ENCODE measurements at regions not wholly inside any gene's neighbourhood (a gene's known extent, or its start where the extent isn't known, plus 50 kb on each side); places are given as distances from the start of the nearest gene placed in this dataset.

DNA sequence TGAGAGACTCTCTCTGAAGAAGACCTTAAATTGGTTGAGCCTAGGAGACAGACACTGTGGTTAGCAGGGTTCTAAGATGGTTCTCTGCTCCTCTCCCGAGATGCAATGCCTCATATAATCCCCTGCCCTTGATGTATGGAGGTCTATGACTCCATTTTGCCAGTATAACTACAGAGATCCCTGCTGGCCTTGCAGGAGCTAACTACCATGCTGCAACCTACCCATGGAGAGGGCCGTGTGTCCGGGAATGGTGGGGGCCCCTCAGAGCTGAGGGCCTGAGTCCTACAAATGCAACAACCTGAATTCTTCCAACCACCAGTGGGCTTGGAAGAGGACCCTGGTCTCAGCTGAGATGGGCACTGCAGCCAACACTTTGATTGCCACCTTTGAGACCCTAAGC is 388.0 kb downstream of the SETD4 start:
- in situ Hi-C loops (cut with HindIII; ENCODE audit: low sequenced_read_pairs): no loop called here

DNA sequence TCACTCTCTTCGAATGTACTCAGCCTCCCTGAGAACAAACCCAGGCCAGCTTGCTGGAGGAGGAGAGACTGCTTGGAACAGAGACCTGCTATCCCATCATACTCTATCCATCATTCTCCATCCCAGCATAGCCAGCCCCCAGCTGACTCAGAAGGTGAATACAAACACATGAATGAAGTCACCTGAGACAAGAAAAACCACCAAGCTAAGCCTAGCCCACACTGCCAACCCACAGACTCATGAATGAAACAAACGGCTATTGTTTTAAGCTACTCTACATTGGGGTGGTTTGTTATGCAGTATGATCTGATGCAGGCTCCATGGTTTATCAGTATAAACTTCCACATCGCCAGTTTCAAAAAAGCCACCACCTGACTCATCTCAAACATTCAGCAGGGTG is 395.6 kb downstream of the SETD4 start:
- in situ Hi-C loops (cut with HindIII; ENCODE audit: low sequenced_read_pairs): no loop called here

DNA sequence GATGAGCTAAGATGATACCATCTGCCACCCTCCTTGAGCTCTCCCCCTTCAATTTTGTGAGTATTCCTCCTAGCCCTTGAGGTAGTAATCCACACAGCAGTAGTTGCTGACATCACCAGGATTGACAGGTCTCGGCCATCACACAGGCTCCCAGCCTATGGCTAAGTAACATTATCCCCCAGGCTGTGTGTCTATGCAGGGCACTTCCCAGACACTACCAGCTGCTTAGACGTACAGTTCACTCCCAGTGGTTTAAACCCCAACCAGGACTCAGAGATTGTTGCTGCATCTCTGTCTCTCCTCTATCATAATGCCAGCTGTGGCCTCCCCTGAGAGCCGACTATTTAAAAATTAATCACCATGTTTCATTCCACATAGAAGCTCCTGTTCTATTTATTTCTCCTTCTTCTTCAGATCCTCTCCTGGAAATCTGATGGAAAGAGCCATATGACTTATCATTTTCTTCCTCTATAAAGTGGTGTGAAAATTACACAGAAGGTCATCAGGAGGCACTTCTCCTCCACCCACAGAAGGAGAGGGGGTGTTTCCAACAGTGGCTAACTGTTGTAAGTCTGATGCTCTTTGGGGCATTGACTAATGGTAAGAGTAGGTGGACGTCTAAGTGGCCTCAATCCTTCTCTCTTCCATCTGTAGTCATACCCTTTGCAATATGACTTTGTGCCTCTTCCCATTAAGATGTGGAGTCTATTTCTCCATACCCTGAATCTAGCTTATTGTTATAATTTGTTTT is 396.3 kb downstream of the SETD4 start:
- in situ Hi-C loops (cut with HindIII; ENCODE audit: low sequenced_read_pairs): no loop called here

DNA sequence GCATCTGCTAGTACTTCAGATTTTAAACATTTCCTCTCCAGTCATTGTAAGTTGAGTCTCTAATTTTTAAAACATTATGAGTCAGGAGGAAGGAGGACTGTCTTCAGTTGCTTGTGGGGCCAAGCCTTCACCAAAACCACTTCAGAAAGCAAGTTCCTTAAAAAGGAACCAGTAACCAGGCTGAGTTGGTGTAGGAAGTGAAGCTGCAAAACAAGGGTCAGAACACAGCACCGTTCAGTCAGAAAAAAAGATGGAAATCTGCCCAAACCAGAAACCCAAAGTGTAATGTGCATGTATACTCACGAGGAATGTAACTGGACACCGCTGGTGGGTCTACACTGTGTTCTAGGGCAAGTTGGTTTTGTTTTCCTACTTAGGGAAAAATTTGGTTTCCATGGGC is 402.1 kb downstream of the SETD4 start:
- in situ Hi-C loops (cut with HindIII; ENCODE audit: low sequenced_read_pairs): no loop called here

DNA sequence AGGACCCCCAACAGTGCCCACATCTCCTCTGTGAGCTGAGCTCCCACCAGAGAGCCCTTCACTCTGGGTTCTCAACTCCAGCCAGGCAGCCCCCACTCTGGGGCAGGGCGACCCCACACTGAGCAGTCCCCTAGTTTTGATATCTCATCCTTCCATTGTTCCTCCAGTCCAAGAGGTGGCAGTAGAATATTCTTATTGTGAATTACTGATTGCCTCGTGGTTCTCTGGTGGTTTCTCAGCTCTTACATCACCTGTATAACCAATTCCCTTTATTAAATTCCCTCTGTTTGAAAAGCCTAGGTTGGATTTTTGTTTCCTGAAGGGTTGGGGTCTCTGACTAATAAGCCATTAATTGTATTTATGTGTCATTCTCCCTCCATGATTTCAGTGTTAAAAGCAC is 407.5 kb downstream of the SETD4 start:
- in situ Hi-C loops (cut with HindIII; ENCODE audit: low sequenced_read_pairs): no loop called here

DNA sequence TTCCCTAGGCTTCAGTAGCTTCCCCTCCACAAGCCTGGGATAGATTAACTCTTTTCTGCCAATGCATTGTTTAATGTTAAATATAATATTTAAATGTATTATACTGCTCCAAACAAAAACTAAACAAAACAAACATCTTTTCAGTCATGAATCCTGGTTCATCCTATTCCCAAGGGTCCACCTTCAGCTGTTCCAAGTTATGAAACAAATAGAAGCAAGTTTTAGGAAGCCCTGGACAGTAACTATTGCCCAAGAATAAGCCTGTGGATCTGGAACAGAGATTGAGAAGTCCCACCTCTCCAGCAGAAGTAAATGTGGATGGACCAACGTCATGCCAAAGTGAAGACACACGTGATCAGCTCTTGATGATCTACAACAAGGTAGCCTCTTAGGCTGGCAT is 408.1 kb downstream of the SETD4 start:
- in situ Hi-C loops (cut with HindIII; ENCODE audit: low sequenced_read_pairs): no loop called here

DNA sequence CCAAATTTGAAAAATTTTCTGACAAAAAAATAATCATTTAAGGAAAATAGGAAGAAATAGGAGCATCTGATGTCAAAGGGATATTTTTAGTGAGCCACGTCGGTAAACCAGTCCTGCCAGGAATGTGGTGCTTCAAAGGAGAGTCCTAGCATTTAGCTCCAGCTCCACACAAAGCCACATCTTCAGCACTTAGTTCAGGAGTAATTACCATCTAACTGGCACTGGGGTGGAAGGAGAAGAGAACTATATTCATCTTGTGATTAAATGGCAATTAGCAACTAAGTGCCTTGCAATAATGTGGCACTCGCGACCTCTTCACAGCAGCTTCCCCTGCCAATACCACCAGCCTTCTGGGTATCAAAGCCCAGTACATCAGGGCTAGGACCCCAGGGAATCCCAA is 409.1 kb downstream of the SETD4 start:
- in situ Hi-C loops (cut with HindIII; ENCODE audit: low sequenced_read_pairs): no loop called here

DNA sequence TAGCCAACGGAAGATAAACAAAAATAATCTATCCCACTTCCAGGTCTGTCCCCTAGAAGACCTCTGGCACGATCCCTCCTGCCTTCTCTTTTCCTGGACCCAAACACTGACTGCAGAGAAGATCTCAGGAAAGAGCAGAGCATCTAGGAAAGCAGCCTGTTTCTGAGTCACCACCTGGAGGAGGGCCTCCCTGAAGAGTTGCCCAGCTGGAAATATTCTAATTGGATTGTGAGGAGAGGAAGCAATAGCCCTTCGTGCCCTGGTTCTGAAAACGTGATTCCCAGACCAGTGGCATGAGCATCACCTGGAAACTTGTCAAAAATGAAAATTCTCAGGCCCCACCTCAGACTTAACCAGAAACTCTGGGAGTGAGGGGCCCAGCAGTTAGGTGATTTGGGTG is 411.1 kb downstream of the SETD4 start:
- in situ Hi-C loops (cut with HindIII; ENCODE audit: low sequenced_read_pairs): no loop called here

DNA sequence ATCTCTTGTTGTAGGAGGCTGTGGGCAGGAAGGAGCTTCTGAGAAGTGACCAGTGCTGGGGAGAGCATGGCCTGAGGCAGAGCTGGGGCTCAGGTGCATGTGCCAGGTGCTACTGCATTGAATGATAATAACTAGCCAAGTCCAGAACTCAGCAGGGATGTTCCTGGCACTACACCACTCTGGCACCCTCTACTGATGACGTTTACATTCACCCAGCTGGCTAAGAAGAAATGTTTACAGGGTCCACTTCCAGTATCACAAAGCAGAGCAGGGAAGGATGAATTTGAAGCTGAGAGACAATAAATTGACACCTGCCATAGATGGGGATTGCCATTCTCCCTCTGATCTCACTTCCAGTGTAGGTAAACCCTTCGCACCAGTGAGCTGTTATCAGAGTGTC is 411.8 kb downstream of the SETD4 start:
- in situ Hi-C loops (cut with HindIII; ENCODE audit: low sequenced_read_pairs): no loop called here

DNA sequence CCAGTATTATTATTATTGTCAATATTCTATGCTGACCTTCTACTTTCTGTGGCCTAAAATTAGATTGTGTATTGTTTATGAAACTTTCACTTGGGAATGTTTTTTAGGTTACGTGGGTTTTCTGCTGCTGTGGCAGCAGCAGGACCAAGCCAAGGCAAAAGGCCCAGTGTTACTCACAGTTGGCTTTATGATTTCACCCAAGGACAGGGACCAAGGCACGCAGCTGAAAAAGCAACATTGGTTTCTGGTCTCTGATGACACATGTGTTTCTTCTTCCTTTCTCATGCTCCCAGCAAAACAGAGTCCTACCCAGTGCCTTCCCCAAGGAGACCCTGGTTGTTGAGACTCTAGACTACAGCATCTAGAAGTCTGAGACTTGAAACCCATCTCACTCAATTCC is 413.7 kb downstream of the SETD4 start:
- in situ Hi-C loops (cut with HindIII; ENCODE audit: low sequenced_read_pairs): no loop called here

DNA sequence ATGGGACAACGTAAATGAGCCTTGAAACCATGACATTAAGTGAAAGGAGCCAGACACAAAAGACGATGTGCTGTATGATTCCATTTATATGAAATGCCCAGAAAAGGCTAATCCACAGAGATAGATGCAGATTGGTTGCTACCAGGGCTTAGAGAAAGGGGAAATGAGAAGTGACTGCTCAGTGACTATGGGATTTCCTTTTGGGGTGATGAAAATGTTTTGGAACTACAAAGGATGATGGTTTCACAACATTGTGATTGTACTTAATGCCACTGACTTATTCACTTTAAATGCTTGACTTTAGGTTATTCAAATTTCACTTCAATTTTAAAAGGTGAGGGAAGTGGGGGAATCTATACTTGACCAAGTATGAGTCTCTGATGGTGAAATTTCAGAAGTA is 414.3 kb downstream of the SETD4 start:
- in situ Hi-C loops (cut with HindIII; ENCODE audit: low sequenced_read_pairs): no loop called here

DNA sequence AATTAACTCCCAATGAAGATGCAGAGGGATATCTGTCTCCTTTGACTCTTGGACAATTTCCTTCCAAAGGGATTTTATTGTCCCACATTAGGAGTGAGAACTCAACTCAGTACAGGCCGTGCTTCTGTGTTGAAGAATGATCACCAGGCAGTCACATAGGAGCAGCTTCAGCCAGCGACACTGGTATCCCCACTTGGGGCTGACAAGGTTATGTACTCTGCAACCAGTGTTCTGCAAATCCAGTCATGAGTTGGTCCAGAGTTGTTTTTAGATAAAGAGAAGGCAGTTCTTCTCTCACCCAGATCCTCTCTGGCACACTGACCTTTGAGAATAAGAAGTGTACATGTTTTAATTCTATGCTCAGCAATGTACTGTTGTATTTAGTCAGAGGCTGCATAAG is 415.8 kb downstream of the SETD4 start:
- in situ Hi-C loops (cut with HindIII; ENCODE audit: low sequenced_read_pairs): no loop called here

DNA sequence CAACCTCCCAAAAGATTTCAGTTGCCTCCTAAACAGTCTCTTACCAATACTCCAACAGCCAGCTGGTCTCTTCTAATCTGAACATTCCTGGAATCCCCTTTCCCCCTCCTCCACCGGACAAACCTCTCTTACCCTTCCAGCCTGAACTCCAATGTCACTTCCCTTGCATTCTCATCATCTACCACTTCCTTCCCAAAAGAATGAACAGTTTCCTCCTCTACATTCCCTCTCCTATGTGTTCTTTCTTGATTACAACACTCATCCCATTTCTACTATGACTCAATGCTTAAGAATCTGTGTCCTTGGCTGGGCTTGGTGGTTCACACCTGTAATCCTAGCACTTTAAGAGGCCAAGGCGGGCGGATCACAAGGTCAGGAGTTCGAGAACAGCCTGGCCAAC is 417.1 kb downstream of the SETD4 start:
- in situ Hi-C loops (cut with HindIII; ENCODE audit: low sequenced_read_pairs): no loop called here

DNA sequence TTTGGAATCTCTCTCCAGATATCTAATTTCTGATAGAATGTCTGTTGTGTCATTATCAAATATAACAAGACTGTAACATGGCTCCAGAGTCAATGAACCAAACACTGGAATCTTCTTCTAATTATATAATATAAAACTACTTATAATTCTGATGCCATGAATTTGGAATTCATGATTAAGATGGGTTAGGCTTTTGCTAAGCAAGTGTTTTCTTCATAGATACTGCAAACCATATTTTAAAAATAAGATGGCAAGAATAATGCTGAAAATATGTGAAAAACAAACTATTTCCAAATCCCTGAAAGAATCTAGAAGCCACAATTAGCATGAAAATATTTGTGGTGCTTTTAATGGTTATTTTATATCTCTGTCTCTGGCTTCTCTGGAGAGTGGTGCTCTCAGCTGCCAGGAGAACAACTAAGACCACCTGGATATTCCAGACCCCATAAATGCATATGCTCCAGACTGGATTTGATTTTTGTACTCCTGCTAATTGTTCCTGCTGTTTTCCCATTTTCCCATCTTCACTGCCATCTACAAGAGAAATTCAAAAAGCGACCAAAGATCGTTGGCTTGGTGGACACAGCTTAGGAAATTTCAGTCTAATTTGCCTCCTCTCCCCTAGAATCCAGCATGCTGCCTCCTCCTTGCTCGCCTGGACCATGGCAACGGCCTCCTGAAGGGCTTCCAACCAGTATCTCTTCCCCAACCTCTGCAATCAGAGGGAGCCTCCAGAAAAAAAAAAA is 418.9 kb downstream of the SETD4 start:
- in situ Hi-C loops (cut with HindIII; ENCODE audit: low sequenced_read_pairs): no loop called here

DNA sequence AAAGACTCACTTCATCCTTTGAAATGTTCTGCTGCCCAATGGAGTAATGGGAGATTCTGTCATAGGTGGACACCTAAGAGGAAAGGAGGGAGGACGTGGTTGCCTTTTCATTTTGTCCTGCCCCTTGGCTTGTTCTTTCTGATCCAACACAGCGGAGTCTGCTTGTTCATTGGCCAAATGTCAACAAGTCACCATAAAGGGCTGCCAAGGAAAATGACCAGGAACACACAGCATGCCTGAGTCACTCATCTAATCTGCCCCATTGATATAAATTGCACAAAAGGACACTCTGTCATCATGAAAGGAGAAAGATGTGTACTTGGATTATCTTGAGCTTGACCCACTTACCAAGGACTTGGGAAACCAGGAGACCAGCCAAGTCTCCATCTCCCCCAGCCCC is 422.9 kb downstream of the SETD4 start:
- in situ Hi-C loops (cut with HindIII; ENCODE audit: low sequenced_read_pairs): no loop called here

DNA sequence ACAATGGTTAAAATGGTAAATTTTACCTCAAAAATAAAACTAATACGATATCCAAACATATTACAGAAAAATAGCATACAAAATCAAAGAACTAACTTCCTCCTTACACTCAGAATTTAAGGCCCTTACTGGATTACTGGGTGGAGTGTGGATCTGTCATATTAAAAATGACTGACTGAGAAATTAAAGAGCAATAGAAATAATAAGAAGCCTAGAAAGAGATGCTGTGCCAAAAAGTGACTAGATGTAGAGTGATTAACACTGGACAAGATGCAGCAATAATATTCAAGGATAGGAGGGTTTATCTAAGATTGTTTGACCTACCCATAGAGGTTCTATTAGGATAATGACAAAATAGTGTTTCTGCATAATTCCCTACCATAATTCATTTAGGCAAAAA is 424.3 kb downstream of the SETD4 start:
- in situ Hi-C loops (cut with HindIII; ENCODE audit: low sequenced_read_pairs): no loop called here

DNA sequence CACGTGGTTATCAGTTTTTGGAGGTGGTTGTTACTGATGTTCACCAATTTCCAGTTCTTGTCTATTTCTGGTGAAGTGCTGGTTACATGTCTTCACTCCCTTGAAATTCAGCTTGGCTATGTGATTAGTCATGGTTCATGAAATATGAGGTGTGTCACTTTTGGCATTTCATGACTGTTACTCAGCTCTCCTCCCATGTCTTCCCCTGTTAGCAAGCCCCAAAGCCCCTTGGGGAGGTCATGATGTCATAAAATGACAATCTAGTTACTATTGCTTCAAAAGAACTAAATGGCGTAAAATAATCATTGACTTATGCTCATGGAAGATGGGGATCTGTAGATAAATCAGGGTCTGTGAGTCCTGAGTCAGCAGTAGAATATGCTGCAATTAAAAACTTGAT is 425.1 kb downstream of the SETD4 start:
- in situ Hi-C loops (cut with HindIII; ENCODE audit: low sequenced_read_pairs): no loop called here

DNA sequence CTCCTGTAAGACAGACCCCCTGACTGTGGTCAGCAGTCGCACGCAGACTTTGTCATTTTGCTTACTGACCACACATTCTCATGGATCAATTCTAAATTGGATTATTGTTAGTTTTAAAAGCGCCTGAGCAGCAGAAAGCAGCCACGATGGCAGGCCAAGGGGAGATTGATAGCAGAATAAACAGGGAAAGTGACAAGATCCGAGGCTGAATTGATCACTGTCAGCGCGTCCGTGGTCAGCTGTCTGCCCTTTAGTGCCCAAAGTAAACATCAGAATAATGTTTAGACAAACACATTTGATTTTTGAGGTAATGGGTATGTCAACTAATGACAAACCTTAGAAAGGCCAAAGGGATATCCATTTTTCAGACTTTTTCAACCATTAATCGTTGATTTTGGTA is 426.8 kb downstream of the SETD4 start:
- in situ Hi-C loops (cut with HindIII; ENCODE audit: low sequenced_read_pairs): loop anchor here (5.0 kb wide), 1 partner anchor 36 kb away; no protein-coding TSS in a partner anchor

DNA sequence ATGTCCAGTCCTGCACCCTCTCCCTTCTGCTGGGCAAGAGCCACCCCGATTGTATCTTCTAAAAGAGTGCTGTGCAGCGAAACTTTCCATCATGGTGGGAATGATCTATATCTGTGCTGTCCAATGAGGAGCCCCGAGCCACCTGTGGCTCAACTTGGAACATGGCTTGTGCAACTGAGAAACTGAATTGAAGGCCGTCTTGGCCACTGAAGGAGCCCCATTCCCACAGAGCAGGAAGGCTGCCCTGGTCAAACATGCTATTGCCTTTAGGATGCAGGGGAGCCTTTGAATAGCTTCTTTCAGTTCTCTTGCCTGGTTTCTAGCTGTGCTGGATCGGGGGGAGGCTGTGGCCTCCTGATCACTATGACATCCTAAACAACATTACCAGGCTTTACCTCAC is 427.6 kb downstream of the SETD4 start:
- in situ Hi-C loops (cut with HindIII; ENCODE audit: low sequenced_read_pairs): loop anchor here (5.0 kb wide), 1 partner anchor 35 kb away; no protein-coding TSS in a partner anchor

DNA sequence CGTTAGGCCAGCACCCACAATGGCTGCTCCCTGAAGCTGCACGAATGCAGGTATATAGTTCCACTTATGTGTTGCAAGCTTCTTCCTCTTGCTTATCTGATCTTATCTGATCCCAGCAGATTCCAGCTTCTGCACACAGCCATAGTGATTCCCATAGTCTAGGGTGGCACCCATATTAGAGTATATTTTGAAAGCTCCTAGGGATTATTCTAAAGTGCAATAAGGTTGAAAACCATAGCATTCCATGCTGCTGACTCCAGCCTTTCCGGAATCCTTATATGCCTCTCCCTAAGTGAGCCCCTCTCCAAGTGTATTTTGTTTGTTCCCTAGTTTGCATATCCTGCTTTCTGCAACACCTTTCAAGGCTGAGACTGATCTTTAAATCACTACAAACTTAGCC is 432.0 kb downstream of the SETD4 start:
- in situ Hi-C loops (cut with HindIII; ENCODE audit: low sequenced_read_pairs): no loop called here

DNA sequence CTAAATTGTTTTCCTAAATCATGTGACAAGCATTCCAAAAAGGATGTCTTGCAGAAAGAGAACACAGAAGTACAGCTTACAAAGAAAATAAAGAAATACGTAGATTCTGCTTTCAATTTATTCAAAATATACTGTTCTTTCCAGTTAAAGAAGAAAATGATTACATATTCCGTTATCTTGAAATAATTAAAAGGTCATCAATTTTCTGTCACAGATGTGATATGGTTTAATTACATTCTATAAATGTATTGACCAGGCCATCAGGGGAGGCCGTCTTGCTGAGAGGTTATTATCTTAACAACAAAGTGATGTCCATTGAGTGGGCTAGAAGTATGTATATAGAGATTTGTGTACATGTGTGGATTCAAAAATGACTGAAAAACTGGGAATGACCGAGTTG is 432.9 kb downstream of the SETD4 start:
- in situ Hi-C loops (cut with HindIII; ENCODE audit: low sequenced_read_pairs): no loop called here

DNA sequence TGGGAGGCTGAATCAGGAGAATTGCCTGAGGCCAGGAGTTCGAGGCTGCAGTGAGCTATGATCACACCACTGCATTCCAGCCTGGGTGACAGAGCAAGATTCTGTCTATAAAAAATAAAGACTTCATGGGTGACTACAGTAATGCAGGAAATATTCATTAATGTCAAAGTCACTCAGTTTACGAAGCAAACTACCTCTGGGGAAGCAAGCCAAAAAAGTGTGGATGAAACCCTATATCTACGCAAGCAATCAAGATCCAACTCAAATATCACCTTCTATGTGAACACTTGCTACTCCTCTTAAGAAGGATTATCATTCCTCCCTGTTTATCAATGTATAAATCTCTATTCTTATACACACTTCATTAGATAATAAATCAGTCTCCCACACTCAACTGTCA is 434.8 kb downstream of the SETD4 start:
- in situ Hi-C loops (cut with HindIII; ENCODE audit: low sequenced_read_pairs): no loop called here

DNA sequence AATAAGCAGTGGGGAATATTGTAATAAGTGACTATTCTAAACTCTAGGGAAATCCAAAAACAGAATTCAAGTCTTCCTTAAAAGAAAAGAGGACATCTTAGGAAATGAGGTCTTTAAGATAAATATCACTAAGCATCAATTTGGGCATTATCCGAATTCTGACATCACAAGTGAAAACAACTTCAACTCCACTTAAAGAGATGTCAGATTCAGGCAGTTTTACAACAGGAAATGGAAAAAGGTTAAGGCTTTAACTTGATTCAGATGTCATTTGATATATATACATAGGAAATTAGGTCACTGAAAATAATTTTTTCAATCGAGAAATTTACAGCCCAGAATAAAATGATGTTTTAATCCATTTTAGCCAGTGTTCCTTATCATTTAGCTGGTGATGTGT is 435.4 kb downstream of the SETD4 start:
- in situ Hi-C loops (cut with HindIII; ENCODE audit: low sequenced_read_pairs): no loop called here
